GM21576 (cell line): ENCODE measurements at regions not wholly inside any gene's neighbourhood (a gene's known extent, or its start where the extent isn't known, plus 50 kb on each side); places are given as distances from the start of the nearest gene placed in this dataset.
"Not testable (repeated sequence)": the region's sequence is repeated elsewhere in the genome, so short reads cannot be mapped to it uniquely, and the experiment has no call there.

Experiments
- ATAC-seq: cut with Tn5 transposase; IDR thresholded peaks from one replicate; pipeline ENCODE4 v1.9.1; 2021; ENCODE audit warnings: mild to moderate bottlenecking, moderate library complexity; ENCODE audit not compliant: unreplicated experiment

GRCh38 chr6:51466427-51466826 is 621.0 kb downstream of the PKHD1 start:
- no peak for ATAC-seq

DNA sequence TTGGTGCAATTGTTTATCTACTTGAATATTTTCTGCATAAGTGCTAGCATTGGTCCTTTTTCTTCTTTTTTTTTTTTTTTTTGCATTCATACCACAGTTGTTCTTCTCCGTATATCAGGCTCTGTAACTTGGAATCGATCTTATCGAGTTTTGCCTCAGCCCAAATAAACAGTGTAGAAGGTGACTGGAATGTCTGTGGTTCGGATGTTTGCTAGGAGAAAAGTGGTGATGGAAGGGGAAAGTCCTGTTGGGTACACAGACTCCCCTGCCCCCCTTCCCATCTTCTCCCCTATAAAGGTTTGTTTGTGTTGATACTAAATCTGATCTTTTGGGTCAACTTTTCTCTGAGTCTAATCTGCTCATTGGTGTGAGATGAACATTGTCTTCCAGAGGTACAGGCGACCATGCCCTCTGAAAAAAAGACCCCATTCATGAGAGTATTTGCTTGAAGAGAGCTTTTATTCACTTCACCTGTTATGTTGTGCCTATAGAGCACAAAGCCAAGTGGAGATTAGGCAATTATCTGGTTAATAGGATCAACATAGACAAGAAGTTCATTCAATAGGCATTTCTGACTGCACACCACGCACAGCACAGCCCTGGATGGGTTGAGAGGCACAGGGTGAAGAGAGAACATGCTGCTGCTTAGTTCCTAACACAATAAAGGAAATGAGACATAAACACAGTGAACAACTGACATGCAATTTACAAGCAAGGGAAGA is 620.0 kb downstream of the PKHD1 start:
- no peak for ATAC-seq

- no peak for ATAC-seq
Observed at GRCh38 chr6:51468704-51469103, 618.7 kb downstream of the PKHD1 start.

GRCh38 chr6:51472745-51473487 is 614.5 kb downstream of the PKHD1 start:
- no peak for ATAC-seq

- ATAC-seq: no peak
Observed at GRCh38 chr6:51474022-51474975, 613.1 kb downstream of the PKHD1 start.

DNA sequence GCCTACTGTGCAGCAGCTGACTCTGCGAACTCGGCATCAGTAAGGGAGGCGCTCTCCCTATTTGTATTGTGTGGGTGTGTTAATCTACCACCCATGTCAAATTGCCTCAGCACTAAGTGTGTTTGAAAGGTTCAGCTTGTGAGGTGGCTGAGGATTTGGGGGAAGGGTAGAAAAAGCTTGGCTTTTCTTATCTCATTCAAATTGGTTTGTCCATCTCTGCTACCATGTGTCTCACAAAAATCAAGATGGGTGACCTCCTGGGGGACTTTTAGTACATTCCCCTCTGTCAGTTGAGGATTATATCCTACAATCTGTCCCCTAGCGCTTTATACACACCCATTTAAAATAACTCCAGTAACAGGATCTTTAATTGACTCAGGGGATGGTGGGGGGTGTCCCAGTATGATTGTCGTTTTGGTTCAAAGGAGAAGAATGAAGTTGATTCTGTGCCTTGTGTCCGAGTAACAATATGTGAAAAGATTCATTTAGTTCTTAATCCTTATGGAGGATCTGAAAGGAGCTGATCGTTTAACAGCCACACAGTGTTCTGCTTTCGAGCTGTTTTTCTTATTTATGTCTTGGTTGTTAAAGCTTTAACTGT is 609.6 kb downstream of the PKHD1 start:
- ATAC-seq: no peak

GRCh38 chr6:51479296-51479695 is 608.1 kb downstream of the PKHD1 start:
- no peak for ATAC-seq

- no peak for ATAC-seq
Observed at GRCh38 chr6:51480040-51480439, 607.4 kb downstream of the PKHD1 start.

GRCh38 chr6:51485869-51486268 is 601.5 kb downstream of the PKHD1 start:
- ATAC-seq: not testable (repeated sequence)

DNA sequence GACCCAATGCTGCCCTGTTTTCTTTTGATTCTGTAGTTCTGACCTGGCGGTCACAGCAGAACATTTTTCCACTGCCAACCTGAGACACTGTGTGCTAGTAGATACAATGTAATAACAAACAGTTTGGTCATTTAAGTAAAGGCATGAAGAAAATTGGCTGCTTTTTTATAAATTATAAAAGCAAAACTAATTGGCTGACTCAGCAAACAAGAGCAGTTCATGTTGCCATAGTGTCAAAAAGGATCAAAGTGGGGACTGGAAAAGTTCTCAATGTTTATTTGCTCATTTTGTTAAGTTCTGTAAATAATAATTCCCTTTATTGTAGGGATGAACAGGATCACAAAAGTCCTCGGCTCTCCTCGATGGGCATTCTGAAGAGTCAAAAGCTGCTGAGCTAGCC is 599.5 kb downstream of the PKHD1 start:
- ATAC-seq: no peak

DNA sequence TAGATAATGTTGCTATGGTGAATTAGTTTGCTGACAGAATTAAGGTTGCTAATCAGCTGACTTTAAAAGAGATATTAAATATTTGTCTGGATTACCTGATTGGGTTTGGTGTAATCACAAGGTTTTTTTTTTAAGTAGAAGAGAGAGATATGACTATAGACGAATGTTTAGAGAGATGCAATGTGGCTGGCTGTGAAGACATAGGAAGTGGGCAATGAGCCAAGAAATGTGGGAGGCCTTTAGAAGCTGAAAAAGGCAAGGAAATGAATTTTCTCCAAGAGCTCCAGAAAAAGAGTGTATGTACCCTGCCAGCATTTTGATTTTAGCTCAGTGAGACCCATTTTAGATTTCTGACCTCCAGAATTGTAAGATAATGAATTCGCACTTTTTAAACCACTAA is 598.3 kb downstream of the PKHD1 start:
- no peak for ATAC-seq

DNA sequence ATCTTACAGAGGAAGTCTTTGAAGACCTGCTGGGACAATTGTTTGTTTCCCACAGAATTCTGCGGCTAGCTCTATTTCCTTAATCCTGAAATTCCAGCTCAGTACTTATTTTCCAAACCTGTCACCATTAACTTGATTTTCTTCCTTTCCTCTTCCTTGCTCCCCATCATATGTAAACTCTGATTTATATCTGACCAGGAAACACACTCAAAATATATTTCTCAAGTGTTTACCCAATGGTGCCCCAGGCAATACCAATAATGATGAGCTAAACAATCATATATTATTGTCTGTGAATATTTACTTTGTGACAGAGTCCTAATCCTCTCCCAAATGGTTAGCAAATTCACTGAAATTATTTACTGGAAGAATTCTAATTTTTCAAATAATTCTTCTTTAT is 597.3 kb downstream of the PKHD1 start:
- ATAC-seq: no peak

GRCh38 chr6:51494342-51494741 is 593.1 kb downstream of the PKHD1 start:
- no peak for ATAC-seq

DNA sequence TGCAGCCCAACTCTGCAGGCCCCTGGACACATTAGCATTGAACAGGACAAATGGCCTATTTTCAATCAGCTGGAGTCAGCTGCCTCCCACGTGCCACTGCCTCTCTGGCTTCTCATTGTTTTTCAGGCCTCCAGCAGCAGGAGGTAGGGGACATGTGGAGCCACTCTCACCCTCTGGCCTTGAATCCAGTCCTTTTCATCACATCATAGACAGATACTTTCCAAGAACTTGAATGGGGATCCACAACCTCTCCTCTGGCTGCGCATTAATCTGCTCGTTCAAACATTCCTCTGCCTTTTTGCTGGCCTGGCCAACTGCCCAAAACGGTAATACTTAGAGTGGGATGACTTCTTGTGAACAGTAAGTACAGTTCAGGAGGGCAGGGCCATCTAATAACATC is 592.3 kb downstream of the PKHD1 start:
- ATAC-seq: no peak

DNA sequence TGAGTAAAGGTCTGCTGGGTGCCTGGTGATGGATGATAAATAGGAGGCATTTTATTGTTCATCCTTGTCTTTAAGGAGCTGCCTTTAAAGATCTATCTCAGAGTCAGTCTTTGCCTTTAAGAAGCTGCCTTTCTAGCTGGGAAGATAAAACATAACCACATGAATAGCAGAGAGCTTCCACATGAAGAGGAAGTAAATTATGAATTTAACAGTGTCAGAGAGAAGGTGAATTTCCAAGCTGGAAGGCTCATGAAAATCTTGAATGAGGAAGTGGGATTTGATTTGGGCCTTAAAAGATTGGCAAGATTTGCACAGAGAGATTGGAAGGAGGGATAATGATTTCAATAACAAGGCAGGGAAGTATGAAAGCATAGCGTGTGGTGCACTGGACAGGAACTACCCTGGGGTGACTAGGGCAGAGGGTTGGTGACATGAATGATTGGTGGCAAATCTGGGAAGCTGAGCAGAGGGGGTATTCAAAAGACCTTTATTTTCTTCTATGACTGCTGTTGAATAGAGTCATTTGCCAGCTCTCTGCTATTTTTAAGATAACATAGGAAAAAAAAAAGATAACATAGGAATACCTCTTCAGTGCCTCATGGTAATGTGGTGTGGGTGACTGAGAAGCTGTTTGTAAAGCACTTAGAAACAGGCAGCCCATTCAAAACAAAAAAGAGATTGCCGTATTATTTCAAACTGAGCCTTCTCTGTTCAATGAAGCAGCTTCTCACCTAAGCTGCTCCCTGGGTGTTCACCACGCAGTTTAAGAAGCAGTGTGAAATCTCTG is 591.6 kb downstream of the PKHD1 start:
- no peak for ATAC-seq

DNA sequence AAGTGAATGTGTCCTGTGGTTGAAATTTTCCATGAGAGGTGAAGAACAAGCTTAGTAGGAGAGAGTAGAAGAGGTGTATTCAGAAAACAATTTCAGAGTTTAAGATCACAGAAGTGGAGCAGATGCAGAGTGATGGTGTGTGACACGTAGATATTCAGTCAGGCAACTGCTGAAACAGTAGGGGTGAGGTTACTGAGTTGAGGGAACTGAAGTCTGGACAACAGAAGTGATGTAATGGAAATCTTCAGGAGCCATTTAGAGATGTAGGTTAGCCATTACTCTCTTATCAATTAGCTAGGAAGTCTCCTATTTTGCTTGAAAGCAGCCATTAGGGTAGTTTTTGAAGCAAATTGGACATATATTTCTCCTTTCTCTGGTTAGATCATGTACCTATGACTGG is 584.4 kb downstream of the PKHD1 start:
- no peak for ATAC-seq

DNA sequence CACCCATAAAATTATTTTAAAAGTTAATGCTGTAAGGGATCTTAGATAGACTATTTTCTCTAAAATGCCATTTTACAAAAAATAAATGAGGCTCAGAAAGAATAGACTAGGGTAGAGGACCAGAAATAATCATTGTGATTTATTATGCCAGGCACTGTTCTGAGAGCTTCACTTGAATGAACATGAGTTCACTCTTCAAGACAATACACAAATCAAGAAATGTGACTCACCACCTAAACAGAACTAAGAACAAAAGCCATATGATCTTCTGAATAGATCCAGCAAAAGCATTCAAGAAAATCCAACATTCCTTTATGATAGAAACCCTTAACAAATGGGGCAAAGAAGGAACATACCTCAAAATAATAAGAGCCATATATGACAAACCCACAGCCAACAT is 582.0 kb downstream of the PKHD1 start:
- no peak for ATAC-seq

DNA sequence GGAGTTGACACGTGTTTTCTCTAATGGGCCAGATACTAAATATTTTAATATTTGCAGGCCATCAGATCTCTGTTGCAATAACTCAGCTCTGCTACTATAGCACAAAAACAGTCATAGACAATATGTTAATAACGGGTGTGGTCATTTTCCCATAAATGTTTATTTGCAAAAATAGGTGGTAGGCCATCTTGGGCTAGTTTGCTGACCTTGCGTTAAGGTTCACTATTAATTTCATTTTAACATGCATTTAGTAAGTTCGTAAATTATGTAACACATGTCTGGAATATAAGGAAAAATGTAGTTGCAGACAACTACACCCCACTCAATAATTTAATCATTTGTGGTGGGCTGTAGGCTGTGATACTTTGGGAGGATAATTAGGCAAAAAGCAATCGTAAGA is 577.8 kb downstream of the PKHD1 start:
- ATAC-seq: no peak

DNA sequence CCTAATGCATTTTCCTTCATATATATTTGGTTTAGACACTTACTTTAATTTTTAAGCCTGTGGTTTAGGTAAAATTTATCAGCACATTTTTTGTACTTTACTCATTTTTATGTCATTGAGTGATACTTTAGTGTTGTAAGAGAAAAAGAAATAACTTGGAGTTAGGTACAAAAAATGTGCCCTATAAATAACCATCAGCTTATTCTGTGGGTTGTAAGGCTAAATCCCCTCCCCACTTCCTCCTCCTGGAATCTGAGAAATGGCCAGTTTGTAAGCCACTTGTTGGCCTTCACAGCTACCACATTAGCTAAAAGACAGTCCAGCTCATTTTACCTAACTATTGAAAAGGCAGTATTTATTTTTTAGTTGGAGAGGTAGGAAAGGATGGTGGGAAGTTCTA is 576.3 kb downstream of the PKHD1 start:
- no peak for ATAC-seq
